NCI-H1105 (cell line): ENCODE measurements at regions not wholly inside any gene's neighbourhood (a gene's known extent, or its start where the extent isn't known, plus 50 kb on each side); places are given as distances from the start of the nearest gene placed in this dataset.

Experiments used
- DNase-seq: peaks from one replicate; lab custom pipeline; 2025; lab: John Stamatoyannopoulos, UW

DNA sequence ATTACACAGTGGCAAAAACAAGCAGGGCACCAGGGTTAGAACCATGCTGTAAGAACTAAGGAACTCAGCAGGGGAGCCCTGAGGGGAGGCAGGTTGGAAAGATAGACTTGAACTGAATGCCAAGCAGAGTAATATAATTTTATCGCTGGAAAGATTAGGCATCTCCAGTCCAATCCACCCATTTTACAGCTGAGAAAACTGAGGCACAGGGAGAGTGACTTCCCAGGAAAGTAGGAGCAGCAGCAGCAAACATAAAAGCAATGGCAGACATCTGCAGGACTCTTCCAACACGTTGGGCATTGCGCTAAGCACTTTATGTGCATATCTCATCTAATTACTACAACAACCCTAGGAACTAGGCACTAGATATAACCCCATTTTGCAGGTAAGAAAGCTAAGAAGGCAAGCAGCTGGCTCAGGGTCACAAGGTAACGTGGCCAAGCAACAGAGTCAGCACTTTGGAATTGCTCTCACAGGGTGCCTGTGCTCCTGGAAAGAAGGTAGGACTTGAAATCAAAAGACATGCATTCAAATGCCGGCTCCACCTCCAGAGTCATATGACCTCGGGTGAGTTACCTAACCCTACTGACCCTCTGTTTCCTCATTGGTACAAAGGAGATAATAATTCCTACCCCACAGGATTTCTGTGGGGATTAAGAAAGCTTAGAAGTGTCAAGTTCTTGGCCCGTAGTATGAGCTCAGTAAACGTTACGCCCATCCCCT lies 215.3 kb downstream of the BARX2 start:
- DNase-seq, result no peak

DNA sequence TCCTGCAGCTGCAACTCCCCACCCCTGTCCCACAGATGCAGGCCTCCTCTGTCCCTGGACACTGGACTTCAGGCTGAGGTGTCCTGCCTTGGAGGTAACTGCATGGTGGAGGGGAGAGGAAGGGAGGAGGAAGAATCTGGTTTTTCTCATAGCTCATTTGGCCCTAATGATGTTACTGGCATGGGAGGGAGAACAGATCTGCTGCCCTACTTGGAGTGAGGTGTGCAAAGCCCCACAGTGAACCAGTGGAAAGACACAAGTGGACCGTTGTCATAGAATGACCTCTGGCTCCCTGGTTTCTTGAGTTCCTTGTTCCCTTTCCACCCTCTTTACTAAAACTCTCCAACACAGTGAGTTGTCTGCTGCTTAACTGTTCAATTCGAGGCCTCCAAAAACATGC lies 215.9 kb downstream of the BARX2 start:
- DNase-seq, result no peak

DNA sequence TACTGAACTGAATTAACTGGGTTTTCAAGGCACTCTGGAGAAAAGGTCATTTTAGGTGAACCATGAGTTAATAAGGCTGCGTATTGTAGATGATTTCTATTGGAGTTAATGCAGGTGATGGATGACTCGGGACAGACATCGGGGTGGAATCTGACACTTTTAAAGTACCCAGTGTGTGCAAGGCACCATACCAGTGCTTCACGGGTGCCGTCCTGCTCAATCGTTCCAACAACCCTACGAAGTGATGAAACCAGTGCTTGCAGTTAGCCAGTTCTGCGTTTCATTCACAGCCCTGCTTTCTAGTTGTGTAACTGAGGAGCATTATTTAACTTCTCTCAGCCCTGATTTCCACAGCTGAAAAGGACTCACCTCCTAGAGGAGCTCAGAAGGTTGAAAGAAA lies 216.5 kb downstream of the BARX2 start:
- no peak for DNase-seq

DNA sequence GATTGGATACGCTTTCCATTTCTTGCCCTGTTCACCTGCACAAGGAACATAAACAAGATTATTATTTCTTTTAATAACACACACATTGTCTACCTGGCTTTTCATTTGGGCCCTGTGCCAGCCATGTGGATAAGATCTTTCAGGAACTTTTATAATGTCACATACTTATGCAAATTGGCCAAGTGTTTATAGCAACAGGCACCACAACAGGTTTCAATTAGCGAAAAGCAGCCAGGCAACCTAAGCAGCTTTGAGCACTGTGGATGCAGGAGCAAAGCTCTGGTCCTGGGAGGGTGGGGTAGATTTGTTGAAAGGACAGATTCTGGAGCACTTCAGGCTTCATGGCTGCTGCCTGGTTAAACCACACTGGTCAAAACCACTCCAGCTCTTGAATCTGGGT lies 217.4 kb downstream of the BARX2 start:
- peak; percentile 98 for DNase-seq

DNA sequence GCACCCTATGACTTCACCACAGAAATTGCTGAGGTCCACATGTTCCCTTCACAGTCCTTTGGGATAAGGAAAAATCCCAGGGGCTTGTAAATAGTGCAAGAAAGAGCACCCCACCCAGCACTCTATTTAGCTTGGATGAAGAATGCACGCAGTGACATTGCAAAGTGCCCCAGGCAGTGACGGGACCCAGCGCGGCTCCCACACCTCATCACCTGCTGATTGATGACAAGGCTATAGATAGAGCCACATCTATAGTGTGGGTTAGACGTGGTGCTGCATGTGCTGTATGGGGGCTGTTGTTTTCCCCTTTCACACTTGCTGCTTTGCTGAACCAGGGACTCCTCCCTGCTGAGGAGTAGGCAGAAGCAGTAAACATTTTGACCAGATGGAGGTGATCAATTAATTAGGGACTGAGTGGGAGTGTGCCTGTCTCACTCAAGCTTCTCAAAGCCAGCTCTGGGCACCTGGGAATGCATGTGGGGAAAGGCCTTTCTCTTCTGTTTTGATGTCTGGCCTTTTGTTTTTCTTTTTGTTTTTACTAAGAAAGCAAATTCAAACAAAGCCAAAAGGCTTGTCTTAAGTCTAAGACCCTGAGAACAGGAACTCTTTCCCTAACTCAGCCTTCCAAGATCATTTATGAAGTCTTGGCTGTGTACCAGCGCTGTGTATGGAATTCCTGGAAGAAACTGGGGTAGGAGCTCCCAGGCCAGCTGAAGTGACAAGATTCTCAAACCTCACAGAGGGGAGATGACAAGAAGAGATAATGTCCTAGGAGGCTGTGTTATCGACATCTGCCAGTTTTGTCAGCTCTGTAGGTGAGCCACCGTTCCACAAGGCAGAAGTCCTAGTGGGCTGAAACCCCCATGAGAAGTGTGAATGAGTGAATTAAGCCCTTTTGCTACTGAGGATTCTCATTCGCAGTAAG lies 219.7 kb downstream of the BARX2 start:
- DNase-seq, result no peak

DNA sequence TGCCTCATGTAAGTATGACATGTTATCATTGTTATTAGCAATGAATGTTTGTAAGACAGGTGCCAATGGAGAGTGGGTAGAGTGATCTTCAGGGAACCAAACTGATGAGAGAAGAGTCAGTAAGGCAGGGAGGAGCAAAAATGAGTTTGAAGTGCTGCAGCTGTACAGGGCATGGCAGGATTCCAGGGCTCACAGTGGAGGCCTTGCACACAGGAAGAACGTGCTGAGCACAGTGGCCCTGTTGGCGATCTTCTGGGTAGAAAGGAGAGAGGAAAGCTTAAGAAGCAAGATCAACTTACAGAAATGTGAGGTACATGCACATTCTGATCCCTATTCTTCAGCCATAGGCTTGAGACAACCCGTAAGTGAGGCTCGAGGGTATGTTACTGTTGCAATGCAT lies 219.3 kb upstream of the TMEM45B start:
- DNase-seq, result no peak

DNA sequence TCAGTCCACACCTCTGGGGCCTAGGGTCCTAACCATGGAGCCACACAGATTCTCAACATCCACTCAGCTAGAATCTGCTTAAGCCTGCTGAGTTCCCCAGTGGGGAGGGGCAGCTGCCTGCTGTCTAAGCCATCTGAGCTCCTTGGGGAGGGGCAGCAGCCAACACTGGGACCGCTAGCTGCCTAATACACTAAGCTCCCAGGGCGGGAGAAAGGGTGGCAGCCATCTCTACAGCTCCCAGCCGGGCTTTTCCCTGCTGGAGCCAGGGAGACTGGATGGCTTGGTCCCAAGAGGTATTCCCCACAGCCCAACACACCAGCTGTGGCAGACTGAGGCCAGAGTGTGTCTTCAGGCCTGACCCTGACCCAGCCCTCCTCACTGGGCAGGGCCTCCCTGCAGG lies 217.3 kb upstream of the TMEM45B start:
- DNase-seq, result no peak

DNA sequence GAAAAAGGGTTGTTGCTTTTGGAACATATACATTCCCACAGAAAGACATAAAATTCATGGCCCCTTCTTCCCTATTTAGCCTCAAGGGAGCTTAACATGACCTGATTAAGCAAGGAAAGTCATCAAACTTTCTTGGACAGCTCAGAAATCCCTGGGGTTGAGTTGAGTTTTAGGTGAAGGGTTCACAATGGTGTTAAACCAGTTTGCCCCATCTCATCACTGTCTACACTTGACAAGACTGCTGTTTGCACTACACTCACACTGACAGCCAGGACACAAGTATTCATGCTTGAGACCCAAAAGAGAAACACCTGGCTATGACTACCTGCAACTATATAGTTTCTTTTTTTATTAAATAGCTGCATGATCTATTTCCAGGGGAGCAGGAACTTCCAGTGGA lies 209.8 kb upstream of the TMEM45B start:
- no peak for DNase-seq

DNA sequence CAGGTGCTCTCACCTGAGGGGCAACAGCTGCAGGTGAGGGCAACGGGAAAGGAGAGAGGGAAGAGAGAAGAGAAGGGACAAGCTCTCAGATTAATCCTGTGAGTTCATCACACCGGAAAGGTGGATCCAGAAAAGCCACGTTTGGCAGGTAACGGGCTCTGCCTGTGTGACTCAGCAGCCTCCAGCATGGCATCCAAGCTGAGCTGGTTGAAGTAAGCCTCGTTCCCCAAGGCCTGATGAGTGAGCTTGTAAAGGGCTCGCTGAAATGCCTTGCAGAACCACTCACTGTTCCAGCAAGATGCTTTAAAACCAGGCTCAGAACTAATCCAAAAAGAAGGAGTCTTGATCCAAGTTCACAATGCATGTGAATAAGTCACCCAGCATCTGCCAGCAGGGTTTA lies 206.9 kb upstream of the TMEM45B start:
- DNase-seq, result no peak

DNA sequence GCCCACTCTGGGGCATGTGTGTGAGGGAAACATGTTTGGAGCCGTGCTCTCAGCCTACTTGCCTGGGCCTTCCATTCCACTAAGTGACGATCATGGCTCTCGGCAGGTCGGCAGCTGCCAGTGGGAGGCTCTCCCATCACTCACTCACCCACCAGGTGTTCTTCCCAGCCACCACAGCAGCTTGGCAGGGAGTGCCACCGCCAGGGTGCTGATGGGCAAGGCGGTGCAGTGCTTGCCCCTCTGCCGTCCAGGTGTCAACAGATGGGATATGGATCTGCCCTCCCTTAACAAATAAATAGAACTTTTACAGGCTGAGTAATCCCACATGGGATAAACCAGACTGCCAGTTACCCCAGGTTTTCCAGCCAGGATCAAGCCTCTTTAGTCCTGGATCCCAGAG lies 205.5 kb upstream of the TMEM45B start:
- DNase-seq, result peak; percentile 81

DNA sequence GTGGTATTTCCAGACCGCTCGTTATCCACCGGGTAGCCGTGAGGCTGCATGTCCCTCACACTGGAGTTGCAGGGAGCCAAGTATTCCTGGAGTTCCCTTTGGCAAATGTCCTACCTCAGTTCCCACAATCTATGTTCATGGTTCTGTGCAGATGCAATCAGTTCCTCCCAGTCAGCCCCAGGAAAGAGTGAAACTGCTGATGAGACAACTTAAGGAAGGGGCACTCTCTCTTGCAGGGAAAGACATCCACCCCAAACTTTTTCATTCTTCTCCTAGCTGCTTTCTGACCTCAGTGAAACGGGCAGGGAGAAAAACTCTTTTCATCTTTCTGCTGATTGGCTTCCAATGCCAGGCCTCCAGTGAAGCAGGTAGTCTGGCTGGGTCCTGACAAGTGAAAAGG lies 205.1 kb upstream of the TMEM45B start:
- no peak for DNase-seq

DNA sequence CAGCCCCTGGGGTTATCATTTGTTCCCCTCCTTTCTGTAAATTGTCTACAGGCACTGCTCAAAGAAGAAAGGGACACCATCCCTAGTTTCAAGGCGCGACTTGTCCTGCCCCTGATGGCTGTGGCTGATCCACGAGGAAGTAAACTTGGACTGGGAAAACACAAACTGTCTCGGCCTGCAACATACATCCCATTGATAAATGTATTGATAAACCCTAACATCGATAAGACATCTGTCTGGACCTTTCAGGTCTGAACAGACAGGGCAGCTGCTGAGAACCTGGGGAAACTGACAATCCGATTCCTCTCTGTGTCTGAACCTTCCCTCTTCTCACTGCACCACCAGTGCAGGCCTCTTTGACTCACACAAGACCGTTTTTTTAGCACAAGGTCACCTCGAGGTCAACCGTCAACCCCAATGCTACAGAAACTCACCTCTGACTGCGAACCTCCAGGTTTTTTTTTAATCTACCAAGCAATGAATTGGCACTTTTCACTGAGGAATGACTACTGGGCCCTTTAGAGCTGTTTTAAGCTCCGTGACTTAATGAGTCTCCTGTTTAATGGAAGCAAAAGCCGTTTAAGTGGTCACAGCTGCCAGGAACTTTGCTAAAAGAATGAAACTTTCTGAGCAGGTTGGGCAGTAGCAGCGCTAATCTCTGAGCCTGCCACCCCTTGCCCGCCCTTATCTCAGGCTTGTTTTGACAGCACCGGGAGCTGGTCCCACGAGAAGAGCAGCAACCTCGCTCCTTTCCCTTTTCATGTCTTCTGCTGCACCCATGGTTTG lies 203.8 kb upstream of the TMEM45B start:
- DNase-seq, result peak; percentile 27

DNA sequence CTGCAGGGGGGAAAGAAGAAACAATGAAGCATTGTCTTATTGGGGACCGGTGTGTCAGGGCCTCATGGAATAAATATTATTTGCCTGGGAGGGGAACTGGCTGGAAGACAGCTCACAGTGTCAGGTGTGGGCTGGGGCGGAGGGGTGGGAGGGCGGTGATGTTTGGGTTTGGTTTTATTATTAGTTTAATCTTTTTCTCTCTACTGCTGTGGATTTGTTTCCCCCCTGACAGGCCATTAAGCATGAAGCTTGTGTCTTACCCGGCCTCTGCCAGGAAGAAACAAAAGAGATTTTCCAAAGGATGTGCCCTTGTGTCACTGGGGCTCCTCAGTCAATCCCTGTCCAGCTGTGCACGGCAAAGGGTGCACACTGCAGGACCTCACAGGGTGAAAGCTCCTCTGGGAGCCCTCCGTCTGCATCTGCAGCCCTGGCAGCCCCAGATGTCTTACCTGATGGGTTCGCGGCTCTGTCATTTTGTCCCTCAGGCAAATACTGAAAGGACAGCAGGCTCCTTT lies 203.1 kb upstream of the TMEM45B start:
- no peak for DNase-seq

DNA sequence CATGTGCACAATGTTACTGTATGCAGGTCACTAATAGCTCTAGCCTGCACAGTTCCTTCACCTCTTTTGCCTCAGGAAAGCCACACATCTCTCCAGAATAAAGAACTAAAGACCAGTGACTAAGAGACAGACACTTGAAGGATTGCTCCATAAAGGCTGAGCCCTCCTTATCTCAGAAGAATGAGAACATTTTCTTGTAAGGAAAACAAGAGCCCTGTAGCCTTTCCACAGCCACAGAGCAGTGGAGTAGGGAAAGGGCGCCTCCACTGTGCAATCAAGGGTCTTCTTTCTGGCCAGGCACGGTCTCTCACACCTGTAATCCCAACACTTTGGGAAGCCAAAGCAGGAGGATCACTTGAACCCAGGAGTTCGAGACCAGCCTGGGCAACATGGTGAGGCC lies 202.6 kb upstream of the TMEM45B start:
- DNase-seq, result no peak

DNA sequence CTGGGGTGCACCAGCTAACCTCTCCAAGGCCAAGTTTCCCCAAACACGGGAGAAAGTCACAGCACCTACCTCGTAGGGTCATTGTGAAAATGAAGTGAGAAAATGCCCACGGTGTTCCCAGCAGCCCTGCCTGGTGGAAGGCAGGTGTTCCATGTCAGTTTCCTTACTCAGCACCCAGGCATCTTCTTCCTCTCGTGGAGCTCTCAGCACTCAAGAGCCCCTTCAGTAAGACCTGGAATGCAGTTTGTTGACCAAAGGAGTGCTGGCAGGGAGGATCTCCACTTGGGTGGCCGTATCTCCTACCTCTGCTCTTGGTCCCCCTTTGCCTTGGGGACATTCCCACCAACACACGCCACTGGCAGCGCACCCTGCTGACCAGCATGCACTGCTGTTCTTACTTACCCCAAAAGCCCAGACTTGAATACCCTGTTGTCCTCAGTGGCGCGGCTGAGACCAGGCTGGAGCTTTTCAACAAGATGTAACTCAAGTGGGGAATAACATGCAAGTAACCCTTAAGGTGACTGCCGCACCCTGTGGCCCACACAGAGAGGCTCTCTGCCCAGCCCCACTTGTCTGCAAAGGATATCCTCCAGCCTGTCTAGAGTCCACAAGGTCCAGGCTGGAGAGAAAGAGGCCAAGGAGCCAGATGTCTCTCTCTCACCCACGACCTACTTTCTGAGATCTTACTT lies 201.2 kb upstream of the TMEM45B start:
- DNase-seq, result no peak

DNA sequence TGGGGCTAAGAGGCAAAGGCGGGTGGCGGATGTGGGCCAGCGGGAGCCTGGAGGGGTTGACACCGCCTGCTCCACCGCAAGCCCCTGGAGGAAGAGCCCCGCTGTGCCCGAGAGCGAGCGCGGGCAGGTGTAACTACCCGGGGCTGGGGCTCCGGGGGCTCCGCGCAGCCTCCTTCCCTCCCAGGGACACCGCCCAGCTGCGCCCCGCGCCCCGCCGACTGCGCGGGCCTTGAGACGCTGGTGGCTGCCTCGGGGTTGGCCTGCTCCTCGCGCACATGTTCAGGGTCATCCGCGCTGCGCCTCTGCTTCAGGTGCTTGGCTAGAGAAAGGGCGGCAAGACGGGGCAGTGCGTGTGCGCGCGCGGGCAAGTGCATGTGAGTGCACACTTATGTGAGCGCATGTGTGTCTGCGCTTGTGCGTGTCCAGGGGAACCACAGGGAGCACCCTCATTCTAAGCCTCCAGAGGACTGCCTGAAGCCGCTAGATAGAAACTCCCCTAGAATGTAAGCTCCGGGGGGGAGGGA lies 197.5 kb upstream of the TMEM45B start:
- no peak for DNase-seq

DNA sequence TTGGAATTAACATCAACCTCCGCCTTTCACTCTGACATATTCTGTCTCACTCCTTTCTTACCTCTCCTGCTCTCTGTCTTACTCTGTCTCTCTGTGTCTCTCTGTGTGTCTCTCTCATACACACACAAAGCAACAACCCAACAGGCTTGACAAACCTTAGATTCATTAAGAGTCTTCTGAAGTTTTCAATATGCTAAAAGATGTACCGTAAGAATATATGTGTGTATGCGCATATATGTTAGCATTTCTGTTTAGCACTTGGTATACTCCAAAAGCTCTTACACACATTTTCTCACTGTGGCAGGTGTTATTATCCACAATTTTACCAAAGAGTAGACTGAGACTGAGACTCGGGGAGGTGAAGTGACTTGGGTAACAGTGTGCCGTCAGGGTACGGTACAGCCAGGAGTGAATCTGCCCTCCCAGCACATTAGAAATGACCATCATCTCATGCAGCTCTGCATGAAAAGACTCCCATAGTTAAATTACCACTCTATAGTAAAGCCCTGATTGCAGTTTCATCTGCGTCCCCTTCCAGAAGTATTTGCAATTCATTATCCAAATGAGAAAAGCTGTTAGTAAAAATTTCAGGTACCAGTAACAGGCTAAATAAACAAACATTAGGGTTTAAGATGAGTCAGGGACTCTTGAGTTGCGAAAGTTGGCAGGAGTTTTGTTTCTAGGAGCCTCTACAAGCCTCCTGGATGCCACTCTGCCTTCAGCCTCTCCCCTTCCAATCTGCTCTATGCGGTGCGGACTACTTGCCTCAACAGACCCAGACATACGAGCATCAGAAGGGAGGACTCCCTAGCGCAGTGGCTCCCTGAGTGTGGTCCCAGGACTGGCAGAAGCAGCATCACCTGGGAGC lies 195.2 kb upstream of the TMEM45B start:
- peak; percentile 67 for DNase-seq

DNA sequence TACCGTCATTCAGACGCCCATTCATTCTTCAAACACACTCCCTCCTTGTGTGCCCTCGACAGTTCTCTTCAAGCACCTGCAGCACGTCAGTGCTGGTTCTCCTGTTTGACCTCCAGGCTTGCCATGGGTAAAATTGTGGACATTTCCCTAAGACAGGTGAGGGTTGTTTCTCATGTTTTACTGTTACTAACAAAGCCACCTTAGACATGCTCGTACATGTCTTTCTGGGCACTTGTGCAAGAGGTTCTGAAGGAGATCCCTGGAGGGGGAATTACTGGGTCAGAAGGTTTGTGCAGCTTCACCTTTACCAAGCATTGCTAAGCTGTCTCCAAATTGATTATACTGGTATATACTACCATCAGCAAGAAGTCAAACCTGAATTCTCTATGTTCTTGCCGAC lies 189.7 kb upstream of the TMEM45B start:
- peak; percentile 65 for DNase-seq

DNA sequence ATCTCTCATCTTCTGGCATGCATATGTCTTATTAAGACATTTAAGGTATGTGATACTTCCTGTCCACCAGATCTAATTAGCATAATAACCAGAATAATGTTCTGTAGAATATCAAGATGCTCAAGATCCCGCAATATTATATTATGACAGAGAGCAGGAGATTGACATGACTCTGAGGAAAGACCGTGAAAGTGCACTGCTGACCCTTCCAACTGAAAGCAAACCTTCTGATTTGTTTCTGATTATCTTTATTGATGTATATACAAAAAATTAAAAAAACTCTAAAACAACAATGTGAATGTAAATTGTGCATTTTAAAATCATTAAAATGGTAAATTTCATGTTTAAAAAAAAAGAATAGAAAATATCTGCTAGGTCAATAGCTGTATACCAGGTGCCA lies 184.4 kb upstream of the TMEM45B start:
- no peak for DNase-seq

DNA sequence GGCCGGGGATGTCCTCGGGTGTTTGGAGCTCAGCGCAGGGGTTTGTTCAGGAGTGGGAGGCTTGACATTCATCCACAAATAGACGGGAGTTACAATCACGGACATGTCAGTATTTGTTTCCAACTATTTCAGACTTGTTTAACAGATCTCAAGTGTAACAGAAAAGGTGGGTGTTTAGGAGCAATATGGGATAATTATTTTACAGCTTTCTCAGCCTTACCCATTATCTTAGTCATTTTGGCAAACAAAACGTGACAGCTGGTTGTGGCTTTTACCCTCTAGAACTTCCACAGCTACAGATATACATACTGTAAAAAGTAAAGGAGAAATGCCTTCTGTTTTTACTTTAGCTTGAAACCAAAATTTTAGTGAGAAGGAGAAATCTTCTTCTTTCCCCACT lies 178.7 kb upstream of the TMEM45B start:
- DNase-seq, result peak; percentile 67

DNA sequence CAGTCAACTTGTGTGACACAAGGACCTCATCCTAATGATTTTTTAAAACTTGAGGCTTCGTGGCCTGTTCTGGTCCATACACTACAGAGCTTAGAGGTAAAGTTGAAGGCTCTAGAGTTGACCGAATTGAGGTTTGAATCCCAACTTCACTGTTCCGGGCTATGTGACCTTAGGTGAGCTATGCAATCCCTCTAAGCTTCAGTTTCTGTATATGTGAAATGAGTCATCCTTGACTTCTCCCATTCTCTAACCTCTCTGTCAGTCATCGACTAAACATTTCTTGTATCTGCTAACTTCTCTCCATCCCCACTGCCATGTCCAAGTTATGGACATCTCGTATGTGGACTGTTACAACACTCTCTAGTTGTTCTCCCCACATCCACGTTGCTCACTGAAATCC lies 178.2 kb upstream of the TMEM45B start:
- no peak for DNase-seq
